Neutrophil (primary cell): ENCODE measurements at regions not wholly inside any gene's neighbourhood (a gene's known extent, or its start where the extent isn't known, plus 50 kb on each side); places are given as distances from the start of the nearest gene placed in this dataset.
"Not testable (repeated sequence)": the region's sequence is repeated elsewhere in the genome, so short reads cannot be mapped to it uniquely, and the experiment has no call there.

ENCODE experiments used
- H3K27ac ChIP-seq: fragments of 200-600 bp; sonication (generic); 2 replicates; pipeline ENCODE4 v1.5.1; 2016; ENCODE audit warnings: mild to moderate bottlenecking, moderate library complexity
- H3K27me3 ChIP-seq: fragments of 200-600 bp; sonication (generic); 2 replicates; pipeline ENCODE4 v1.6.0; 2016; ENCODE audit warnings: mild to moderate bottlenecking
- H3K36me3 ChIP-seq: fragments of 200-600 bp; sonication (generic); 2 replicates; pipeline ENCODE4 v1.5.1; 2017
- H3K4me1 ChIP-seq, 2 experiments: fragments of 200-600 bp in 1 of 2; sonication (generic) in 1 of 2; 1 replicate in 1 of 2; 2 replicates in 1 of 2; pipeline versions ENCODE4 v1.5.1 to v1.6.1; 2013 to 2016; ENCODE audit warnings: low read depth in 1 of 2, low read length in 1 of 2, mild to moderate bottlenecking in 1 of 2, moderate library complexity in 1 of 2; ENCODE audit not compliant: control insufficient read depth in 1 of 2, insufficient read depth in 1 of 2
- H3K4me3 ChIP-seq, 2 experiments: fragments of 200-600 bp in 1 of 2; sonication (generic) in 1 of 2; 1 replicate in 1 of 2; 2 replicates in 1 of 2; pipeline ENCODE4 v1.5.1; 2013 to 2016; ENCODE audit warnings: low read depth in 1 of 2, low read length in 1 of 2, mild to moderate bottlenecking in 1 of 2, moderate library complexity in 1 of 2
- H3K9me3 ChIP-seq: fragments of 200-600 bp; sonication (generic); 2 replicates; pipeline ENCODE4 v1.5.1; 2016
- CTCF ChIP-seq: fragments of 200-600 bp; sonication (generic); IDR thresholded peaks from 2 replicates; pipeline ENCODE4 v1.5.1; 2016; ENCODE audit warnings: antibody characterized with exemption

GRCh38 chr5:50318220-50318619 lies 122.9 kb downstream of the EMB start:
- Histone ChIP-seq H3K4me1 (peaks cover 7 to 9% of the 10 kb centered on the region in 2 experiments), H3K27me3 (no peaks in the 10 kb centered on the region), H3K9me3 (no peaks in the 10 kb centered on the region), H3K36me3 (no peaks in the 10 kb centered on the region), H3K4me3 (no peak overlapping the region), H3K27ac (no peak overlapping the region)
- TF ChIP-seq CTCF = no peak

- H3K27ac ChIP-seq, H3K27me3 ChIP-seq, H3K36me3 ChIP-seq, H3K4me3 ChIP-seq, H3K4me1 ChIP-seq, H3K9me3 ChIP-seq: not testable (repeated sequence)
Observed at GRCh38 chr5:50306488-50306887, 134.6 kb downstream of the EMB start.

GRCh38 chr5:50302815-50303490 lies 138.1 kb downstream of the EMB start:
- H3K4me3 ChIP-seq = no peak overlapping the region
- no peak overlapping the region for H3K27ac ChIP-seq
- no peaks in the 10 kb centered on the region for H3K9me3 ChIP-seq
- H3K36me3 ChIP-seq = no peaks in the 10 kb centered on the region
- H3K27me3 ChIP-seq = no peaks in the 10 kb centered on the region
- no peak for TF ChIP-seq CTCF
- no peaks in the 10 kb centered on the region for H3K4me1 ChIP-seq

GRCh38 chr5:50301756-50302155 lies 139.3 kb downstream of the EMB start:
- no peak for TF ChIP-seq CTCF
- no peaks in the 10 kb centered on the region for H3K4me1 ChIP-seq
- no peaks in the 10 kb centered on the region for H3K27me3 ChIP-seq
- no peaks in the 10 kb centered on the region for H3K9me3 ChIP-seq
- no peaks in the 10 kb centered on the region for H3K36me3 ChIP-seq
- no peak overlapping the region for H3K4me3 ChIP-seq
- no peak overlapping the region for H3K27ac ChIP-seq

- no peak overlapping the region for H3K27ac ChIP-seq
- H3K4me3 ChIP-seq = no peak overlapping the region
- TF ChIP-seq CTCF = no peak
Observed at GRCh38 chr5:50300878-50301277, 140.2 kb downstream of the EMB start.

GRCh38 chr5:50299896-50300295 lies 141.2 kb downstream of the EMB start:
- no peaks in the 10 kb centered on the region for H3K9me3 ChIP-seq
- H3K4me1 ChIP-seq = no peaks in the 10 kb centered on the region
- TF ChIP-seq CTCF = no peak
- no peak overlapping the region for H3K4me3 ChIP-seq
- H3K27ac ChIP-seq = no peak overlapping the region
- H3K36me3 ChIP-seq = no peaks in the 10 kb centered on the region
- H3K27me3 ChIP-seq = no peaks in the 10 kb centered on the region

More at GRCh38 chr5:50300878-50301277, 140.2 kb downstream of the EMB start:
- Histone ChIP-seq H3K4me1 (no peaks in the 10 kb centered on the region), H3K9me3 (no peaks in the 10 kb centered on the region), H3K27me3 (no peaks in the 10 kb centered on the region), H3K36me3 (no peaks in the 10 kb centered on the region)
